Keratinocyte (primary cell): ENCODE measurements at regions not wholly inside any gene's neighbourhood (a gene's known extent, or its start where the extent isn't known, plus 50 kb on each side); places are given as distances from the start of the nearest gene placed in this dataset.

Experiments
- CTCF ChIP-seq, 3 experiments: IDR thresholded peaks in 1 of 3; conservative IDR thresholded peaks in 1 of 3; optimal IDR thresholded peaks in 1 of 3; 2 replicates in 2 of 3; 3 replicates in 1 of 3; pipeline versions ENCODE3 to v1.5.1; 2011; ENCODE audit warnings: low read length in 3 of 3, mild to moderate bottlenecking in 3 of 3, moderate library complexity in 2 of 3, control low read depth in 1 of 3, inconsistent platforms in 1 of 3; ENCODE audit not compliant: insufficient read depth in 2 of 3; ENCODE audit errors: extremely low read depth in 1 of 3
- EZH2 ChIP-seq: IDR thresholded peaks from one replicate; pipeline ENCODE4 v1.6.1; 2012; ENCODE audit warnings: inconsistent platforms, mild to moderate bottlenecking, low read length, moderate library complexity

DNA sequence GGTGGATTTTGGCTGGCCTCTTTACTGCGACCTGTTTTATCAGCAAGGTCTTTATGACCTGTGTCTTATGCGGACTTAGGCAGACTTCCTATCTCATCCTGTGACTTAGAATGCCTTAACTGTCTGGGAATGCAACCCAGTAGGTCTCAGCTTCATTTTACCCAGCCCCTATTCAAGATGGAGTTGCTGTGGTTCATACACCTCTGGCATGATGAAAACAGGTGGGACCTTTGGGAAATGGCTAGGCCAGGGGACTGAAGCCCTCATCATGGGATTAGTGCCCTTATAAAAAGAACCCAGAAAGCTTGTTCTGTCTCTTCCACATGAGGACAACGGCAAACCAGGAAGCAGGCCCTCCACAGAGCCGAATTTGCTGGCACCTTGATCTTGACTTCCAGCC, 172.1 kb upstream of the MYO3A start:
- TF ChIP-seq CTCF (optimal IDR thresholded peaks at IDR 0.05 in 1 of 3, IDR thresholded peaks at IDR 0.05 in 1 of 3, conservative IDR thresholded peaks at IDR 0.05 in 1 of 3; ENCODE audit: extremely low read depth in 1 of 3, insufficient read depth in 2 of 3, low read length in 3 of 3) (no peak), EZH2 (no peak)
